IMR-90 (cell line): ENCODE measurements at regions not wholly inside any gene's neighbourhood (a gene's known extent, or its start where the extent isn't known, plus 50 kb on each side); places are given as distances from the start of the nearest gene placed in this dataset.

ENCODE experiments used
- ATAC-seq: fragments of 200-7000 bp; cut with Tn5 transposase; 2 replicates; pipeline ENCODE4 v1.9.1; 2020; ENCODE audit warnings: low read depth, mild to moderate bottlenecking, moderate library complexity
- BruUV-seq: library from RNA; stranded (reverse); fragments of 400-500 nt; replicated peaks from 2 replicates; lab custom pipeline; 2021; lab: Mats Ljungman, UMichigan
- CTCF ChIA-PET: fragments of 300-600 bp; formaldehyde crosslinking; extraction: SDS; loops from one replicate; lab custom pipeline; 2021; ENCODE audit warnings: antibody characterized with exemption; lab: Yijun Ruan, JAX
- POLR2A ChIA-PET: fragments of 300-600 bp; sonication (Branson Sonifier 250); formaldehyde crosslinking; loops from one replicate; lab custom pipeline; 2022; ENCODE audit warnings: antibody characterized with exemption; ENCODE audit not compliant: unreplicated experiment; lab: Charles Lee
- DNase-seq: peaks from one replicate; pipeline ENCODE4 v3.0.0; 2013
- H2AFZ ChIP-seq: replicated peaks from 2 replicates; pipeline ENCODE3; 2013; ENCODE audit warnings: low read length, mild to moderate bottlenecking; ENCODE audit not compliant: poor library complexity
- H2AK5ac ChIP-seq: 2 replicates; pipeline ENCODE4 v1.6.1; 2013; ENCODE audit warnings: low read depth, low read length, inconsistent platforms
- H2AK9ac ChIP-seq: replicated peaks from 2 replicates; pipeline ENCODE3; 2013; ENCODE audit warnings: mild to moderate bottlenecking, low read depth, low read length, moderate library complexity; ENCODE audit not compliant: poor library complexity
- H2BK120ac ChIP-seq: 2 replicates; pipeline ENCODE4 v1.6.1; 2013; ENCODE audit warnings: low read depth, low read length, inconsistent platforms
- H2BK15ac ChIP-seq: 3 replicates; pipeline ENCODE4 v1.6.1; 2013; ENCODE audit warnings: low read depth, low read length, inconsistent platforms
- H2BK20ac ChIP-seq: 2 replicates; pipeline ENCODE4 v1.6.1; 2013; ENCODE audit warnings: low read depth, mild to moderate bottlenecking, inconsistent platforms, low read length, moderate library complexity
- H2BK5ac ChIP-seq: 2 replicates; pipeline ENCODE4 v1.6.1; 2013; ENCODE audit warnings: mild to moderate bottlenecking, low read depth, low read length, inconsistent platforms; ENCODE audit not compliant: poor library complexity, severe bottlenecking
- H3K14ac ChIP-seq: replicated peaks from 2 replicates; pipeline ENCODE4 v1.6.1; 2013; ENCODE audit warnings: low read depth, low read length, inconsistent platforms
- H3K18ac ChIP-seq: 2 replicates; pipeline ENCODE4 v1.6.1; 2013; ENCODE audit warnings: low read depth, low read length, control low read depth
- H3K23ac ChIP-seq: 2 replicates; pipeline ENCODE4 v1.6.1; 2013; ENCODE audit warnings: low read depth, low read length, inconsistent platforms
- H3K27ac ChIP-seq: 2 replicates; pipeline ENCODE4 v1.5.1; 2013; ENCODE audit warnings: mild to moderate bottlenecking, control low read depth, low read length; ENCODE audit not compliant: insufficient read depth
- H3K27me3 ChIP-seq: 2 replicates; pipeline ENCODE4 v1.6.1; 2013; ENCODE audit warnings: low read length; ENCODE audit not compliant: control insufficient read depth, insufficient read depth
- H3K36me3 ChIP-seq: 2 replicates; pipeline ENCODE4 v1.6.1; 2013; ENCODE audit warnings: low read length, mixed read lengths; ENCODE audit not compliant: control insufficient read depth, insufficient read depth
- H3K4ac ChIP-seq: 2 replicates; pipeline ENCODE4 v1.6.1; 2013; ENCODE audit warnings: low read depth, low read length, inconsistent platforms
- H3K4me1 ChIP-seq: 2 replicates; pipeline ENCODE4 v1.6.1; 2013; ENCODE audit warnings: low read length, mixed read lengths; ENCODE audit not compliant: control insufficient read depth, insufficient read depth
- H3K4me2 ChIP-seq: 2 replicates; pipeline ENCODE4 v1.6.1; 2013; ENCODE audit warnings: low read depth, mild to moderate bottlenecking, control low read depth, low read length, moderate library complexity
- H3K4me3 ChIP-seq: 2 replicates; pipeline ENCODE4 v1.5.1; 2013; ENCODE audit warnings: low read depth, mild to moderate bottlenecking, control low read depth, low read length, moderate library complexity; ENCODE audit not compliant: insufficient read depth
- H3K56ac ChIP-seq: 2 replicates; pipeline ENCODE4 v1.6.1; 2013; ENCODE audit warnings: low read length, inconsistent platforms; ENCODE audit not compliant: insufficient read depth; ENCODE audit errors: extremely low read depth
- H3K79me1 ChIP-seq, 2 experiments: 2 replicates each; pipeline ENCODE4 v1.6.1; 2013; ENCODE audit warnings: low read length in 2 of 2, inconsistent platforms in 1 of 2, low read depth in 1 of 2
- H3K9ac ChIP-seq: 2 replicates; pipeline ENCODE4 v1.6.1; 2013; ENCODE audit warnings: low read depth, low read length, control low read depth
- H3K9me1 ChIP-seq: 2 replicates; pipeline ENCODE4 v1.6.1; 2013; ENCODE audit warnings: low read length, inconsistent platforms; ENCODE audit not compliant: insufficient read depth
- H3K9me3 ChIP-seq: 2 replicates; pipeline ENCODE4 v1.6.1; 2013; ENCODE audit warnings: low read length; ENCODE audit not compliant: control insufficient read depth, insufficient read depth
- H4K20me1 ChIP-seq: 2 replicates; pipeline ENCODE4 v1.6.1; 2013; ENCODE audit warnings: low read length, inconsistent platforms; ENCODE audit not compliant: insufficient read depth
- H4K5ac ChIP-seq: 2 replicates; pipeline ENCODE4 v1.6.1; 2013; ENCODE audit warnings: mild to moderate bottlenecking, low read depth, low read length, control low read depth
- H4K8ac ChIP-seq, 2 experiments: 2 replicates each; pipeline ENCODE4 v1.6.1; 2013; ENCODE audit warnings: low read depth in 2 of 2, low read length in 2 of 2, control low read depth in 1 of 2, inconsistent platforms in 1 of 2
- H4K91ac ChIP-seq: 2 replicates; pipeline ENCODE4 v1.6.1; 2013; ENCODE audit warnings: low read depth, low read length, inconsistent platforms; ENCODE audit not compliant: insufficient read depth
- CHD1 ChIP-seq: IDR thresholded peaks from 2 replicates; pipeline ENCODE4 v1.6.1; 2012; ENCODE audit warnings: low read depth, low read length, improper control_type of control experiment
- FOS ChIP-seq: fragments of 150-350 bp; IDR thresholded peaks from 2 replicates; pipeline ENCODE4 v1.6.1; 2016; ENCODE audit warnings: low read depth, low read length
- NFE2L2 ChIP-seq: fragments of 150-350 bp; IDR thresholded peaks from 2 replicates; pipeline ENCODE4 v1.6.1; 2016; ENCODE audit warnings: low read depth, mild to moderate bottlenecking, low read length
- RAD21 ChIP-seq: IDR thresholded peaks from 2 replicates; pipeline ENCODE4 v1.6.1; 2012; ENCODE audit warnings: low read length, improper control_type of control experiment
- WGBS, 2 experiments: methylation state at CpG; one replicate each; pipeline versions ENCODE4 v1.1.5 to v1.1.7; 2013; ENCODE audit warnings: missing lambda C conversion rate in 2 of 2; ENCODE audit not compliant: insufficient read length in 1 of 2; ENCODE audit errors: extremely low coverage in 2 of 2; 5-methylcytosine and 5-hydroxymethylcytosine counted together
- dilution Hi-C: fragments of 300-500 bp; cut with HindIII; formaldehyde crosslinking; loops from one replicate; pipeline ENCODE4 v1.14.3; 2018; ENCODE audit warnings: low sequenced_read_pairs; ENCODE audit not compliant: unreplicated experiment
- in situ Hi-C: fragments of 300-500 bp; cut with MboI; formaldehyde crosslinking; loops from 3 replicates; pipeline ENCODE4 v1.14.3; 2019; ENCODE audit warnings: low sequenced_read_pairs, inconsistent platforms, mixed read lengths
- intact Hi-C: fragments of 100-400 bp; cut with micrococcal nuclease; formaldehyde crosslinking; loops from 2 replicates; pipeline ENCODE4 v1.10.0; 2022

DNA sequence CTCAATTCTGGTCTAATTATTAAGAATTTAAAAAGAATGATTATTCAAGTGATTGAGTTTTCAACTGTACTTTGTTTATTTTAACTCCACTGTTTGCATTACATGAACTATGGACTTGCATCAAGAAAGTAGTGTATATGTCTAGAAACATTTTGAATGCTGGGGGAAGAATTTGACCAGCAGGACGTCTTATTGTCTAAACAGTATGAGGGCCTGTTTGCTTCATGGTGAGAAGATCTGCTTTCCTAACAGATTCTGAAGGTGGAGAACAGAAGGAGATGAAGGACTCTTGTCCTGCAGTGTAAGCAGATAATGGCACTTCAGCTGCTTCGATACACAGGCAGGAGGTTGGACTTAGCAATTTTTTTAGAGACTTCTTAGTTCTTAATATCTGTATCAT, 176.0 kb downstream of the DACT1 start:
- TF ChIP-seq RAD21 = no peak
- TF ChIP-seq CHD1 = no peak
- TF ChIP-seq NFE2L2 = no peak
- no peak for TF ChIP-seq FOS
- H4K91ac ChIP-seq = no peak overlapping the region
- no TSS peak for BruUV-seq
- H4K20me1 ChIP-seq = no peaks in the 10 kb centered on the region
- no peak overlapping the region for H3K4ac ChIP-seq
- H2AK9ac ChIP-seq = no peak overlapping the region
- H4K8ac ChIP-seq = no peak overlapping the region
- no peak overlapping the region for H3K4me2 ChIP-seq
- H3K14ac ChIP-seq = no peak overlapping the region
- H2AFZ ChIP-seq = no peak overlapping the region
- 38% methylated on average over 1 of the region's 2 CpGs; no CpG with 5 or more reads in 1 of the 2 experiments for WGBS, 2 experiments
- no peak overlapping the region for H3K56ac ChIP-seq
- dilution Hi-C loops = no loop called here
- H3K9me1 ChIP-seq = 0 out of 2 replicates have a peak, but pooled peaks cover 2% of the 10 kb centered on the region
- no peak overlapping the region for H2BK20ac ChIP-seq
- H3K18ac ChIP-seq = no peak overlapping the region
- H2BK15ac ChIP-seq = no peak overlapping the region
- no peak overlapping the region for H3K27ac ChIP-seq
- H3K36me3 ChIP-seq = no peaks in the 10 kb centered on the region
- H3K9me3 ChIP-seq = no peaks in the 10 kb centered on the region
- H3K79me1 ChIP-seq = no peaks in the 10 kb centered on the region
- in situ Hi-C loops = no loop called here
- H2BK5ac ChIP-seq = no peak overlapping the region
- DNase-seq = no peak
- intact Hi-C loops = no loop called here
- H4K5ac ChIP-seq = no peak overlapping the region
- H2BK120ac ChIP-seq = no peak overlapping the region
- H3K4me1 ChIP-seq = peaks cover 2% of the 10 kb centered on the region
- 0 out of 2 replicates have a peak, but pooled peaks cover 2% of the 10 kb centered on the region for H3K27me3 ChIP-seq
- no peak overlapping the region for H3K4me3 ChIP-seq
- no peak overlapping the region for H3K9ac ChIP-seq
- POLR2A ChIA-PET = no interaction called here
- H3K23ac ChIP-seq = 0 out of 2 replicates have a peak overlapping the region, but pooled peaks have one; percentile 38
- no peak for ATAC-seq
- no peak overlapping the region for H2AK5ac ChIP-seq
- CTCF ChIA-PET = interaction anchor here (0.8 kb wide), 1 partner anchor 207 kb away, joined by 4 read pairs; no protein-coding TSS in a partner anchor
